CD14-positive monocyte (primary cell): ENCODE measurements at regions not wholly inside any gene's neighbourhood (a gene's known extent, or its start where the extent isn't known, plus 50 kb on each side); places are given as distances from the start of the nearest gene placed in this dataset.
A peak's percentile ranks its signal among the peaks of the same experiment; 100 is the strongest.

ENCODE experiments used
- DNase-seq, 3 donors: peaks; one replicate each; pipeline ENCODE4 v3.0.0-alpha.2; 2011 to 2022
- H2AFZ ChIP-seq: 2 replicates; pipeline ENCODE4 v1.6.0; 2012; ENCODE audit warnings: mild to moderate bottlenecking, low read depth, low read length, inconsistent platforms; ENCODE audit not compliant: insufficient read depth, poor library complexity, severe bottlenecking
- H3K27ac ChIP-seq, 2 donors: 1 replicate in 1 of 2; 2 replicates in 1 of 2; pipeline ENCODE4 v1.5.1; 2012 to 2013; ENCODE audit warnings: low read length in 2 of 2, control low read depth in 1 of 2, inconsistent platforms in 1 of 2, low read depth in 1 of 2, mild to moderate bottlenecking in 1 of 2
- H3K27me3 ChIP-seq, 2 donors: one replicate each; pipeline versions ENCODE4 v1.6.0 to v1.6.1; 2011 to 2013; ENCODE audit warnings: low read length in 2 of 2; ENCODE audit not compliant: control insufficient read depth in 2 of 2, insufficient read depth in 2 of 2
- H3K36me3 ChIP-seq, 2 donors: replicated peaks in 1 of 2; 1 replicate in 1 of 2; 2 replicates in 1 of 2; pipeline versions ENCODE4 v1.5.1 to v1.6.1; 2012 to 2013; ENCODE audit warnings: low read length in 2 of 2, control low read depth in 1 of 2, inconsistent platforms in 1 of 2, mild to moderate bottlenecking in 1 of 2; ENCODE audit not compliant: insufficient read depth in 2 of 2, control insufficient read depth in 1 of 2
- H3K4me1 ChIP-seq, 2 donors: 1 replicate in 1 of 2; 2 replicates in 1 of 2; pipeline versions ENCODE4 v1.5.1 to v1.6.1; 2012 to 2013; ENCODE audit warnings: low read length in 2 of 2, control low read depth in 1 of 2, inconsistent platforms in 1 of 2, mild to moderate bottlenecking in 1 of 2, moderate library complexity in 1 of 2; ENCODE audit not compliant: insufficient read depth in 2 of 2, control insufficient read depth in 1 of 2
- H3K4me2 ChIP-seq: replicated peaks from 2 replicates; pipeline ENCODE3; 2012; ENCODE audit warnings: low read length, moderate library complexity, mild to moderate bottlenecking; ENCODE audit not compliant: poor library complexity, severe bottlenecking; ENCODE audit errors: extremely low read depth
- H3K4me3 ChIP-seq, 3 experiments: fragments of 200-600 bp in 1 of 3; sonication (generic) in 1 of 3; replicated peaks in 1 of 3; 1 replicate in 2 of 3; 2 replicates in 1 of 3; pipeline ENCODE4 v1.5.1; 2011 to 2013; ENCODE audit warnings: low read length in 3 of 3, mild to moderate bottlenecking in 3 of 3, control low read depth in 2 of 3, low read depth in 2 of 3, inconsistent platforms in 1 of 3, moderate library complexity in 1 of 3
- H3K79me2 ChIP-seq: 2 replicates; pipeline ENCODE4 v1.6.0; 2012; ENCODE audit warnings: mild to moderate bottlenecking, control low read depth, inconsistent platforms, low read length, moderate library complexity; ENCODE audit not compliant: insufficient read depth
- H3K9ac ChIP-seq: 2 replicates; pipeline ENCODE4 v1.6.0; 2017; ENCODE audit warnings: low read length, mild to moderate bottlenecking; ENCODE audit not compliant: insufficient read depth, poor library complexity, severe bottlenecking
- H3K9me3 ChIP-seq, 2 donors: replicated peaks in 1 of 2; 1 replicate in 1 of 2; 2 replicates in 1 of 2; pipeline versions ENCODE4 v1.5.1 to v1.6.1; 2012 to 2013; ENCODE audit warnings: low read length in 2 of 2, control low read depth in 1 of 2; ENCODE audit not compliant: control insufficient read depth in 1 of 2, insufficient read depth in 1 of 2
- H4K20me1 ChIP-seq: 2 replicates; pipeline ENCODE4 v1.6.0; 2012; ENCODE audit warnings: mild to moderate bottlenecking, low read length, control low read depth, moderate library complexity; ENCODE audit not compliant: insufficient read depth
- H3K27ac Mint-ChIP-seq, 7 donors: one replicate each; pipeline ENCODE4 v1.8.0; 2020; ENCODE audit warnings: mild to moderate bottlenecking in 7 of 7, mixed read lengths in 7 of 7, moderate library complexity in 6 of 7, inconsistent platforms in 2 of 7
- H3K27me3 Mint-ChIP-seq, 3 donors: one replicate each; pipeline ENCODE4 v1.8.0; 2021 to 2022; ENCODE audit warnings: low read depth in 3 of 3, mild to moderate bottlenecking in 3 of 3, mixed read lengths in 3 of 3, moderate library complexity in 3 of 3, inconsistent platforms in 1 of 3
- H3K36me3 Mint-ChIP-seq, 2 donors: one replicate each; pipeline ENCODE4 v1.8.0; 2020; ENCODE audit warnings: mixed read lengths in 2 of 2, inconsistent platforms in 1 of 2, mild to moderate bottlenecking in 1 of 2
- H3K4me1 Mint-ChIP-seq: one replicate; pipeline ENCODE4 v1.8.0; 2020; ENCODE audit warnings: mild to moderate bottlenecking, mixed read lengths
- H3K4me3 Mint-ChIP-seq, 2 donors: one replicate each; pipeline ENCODE4 v1.8.0; 2020; ENCODE audit warnings: mild to moderate bottlenecking in 2 of 2, mixed read lengths in 2 of 2, moderate library complexity in 1 of 2
- H3K9me3 Mint-ChIP-seq, 7 donors: one replicate each; pipeline ENCODE4 v1.8.0; 2020 to 2022; ENCODE audit warnings: mixed read lengths in 7 of 7, mild to moderate bottlenecking in 6 of 7, moderate library complexity in 6 of 7, inconsistent platforms in 2 of 7
- CTCF ChIP-seq: fragments of 200-600 bp; IDR thresholded peaks from one replicate; pipeline ENCODE4 v1.8.0; 2022; ENCODE audit warnings: antibody characterized with exemption, mild to moderate bottlenecking
- WGBS: methylation state at CpG from one replicate; pipeline ENCODE4 v1.1.5; 2013; ENCODE audit warnings: missing lambda C conversion rate; ENCODE audit not compliant: insufficient coverage; 5-methylcytosine and 5-hydroxymethylcytosine counted together
- intact Hi-C, 2 donors: fragments of 100-400 bp; cut with micrococcal nuclease; formaldehyde crosslinking; loops; one replicate each; pipeline versions ENCODE4 v1.15.0 to v1.15.1; 2023

- H3K36me3 ChIP-seq: no peaks in the 10 kb centered on the region
- Mint-ChIP-seq H3K4me1 (no peaks in the 10 kb centered on the region), H3K4me3 (no peak overlapping the region), H3K36me3 (no peaks in the 10 kb centered on the region), H3K27me3 (no peaks in the 10 kb centered on the region), H3K27ac (peak overlapping the region in 1 of 7 donors; percentile 31), H3K9me3 (peaks cover 0 to 11% (median 7%) of the 10 kb centered on the region in 7 donors)
- H3K79me2 ChIP-seq: no peaks in the 10 kb centered on the region
- no peaks in the 10 kb centered on the region for H3K27me3 ChIP-seq
- H3K9ac ChIP-seq: no peak overlapping the region
- no peak overlapping the region for H3K27ac ChIP-seq
- intact Hi-C loops: no loop called here
- no peak for TF ChIP-seq CTCF
- H4K20me1 ChIP-seq: no peaks in the 10 kb centered on the region
- no peak for DNase-seq
- 100% methylated on average over 1 of the region's 5 CpGs for WGBS
- H3K9me3 ChIP-seq: peaks cover 11 to 16% of the 10 kb centered on the region in 2 donors
- H3K4me3 ChIP-seq: no peak overlapping the region
- no peaks in the 10 kb centered on the region for H3K4me1 ChIP-seq
- H2AFZ ChIP-seq: no peak overlapping the region
- no peak overlapping the region for H3K4me2 ChIP-seq
These were observed 406.9 kb upstream of the FIGN start for GRCh38 chr2:164142755-164143154.

DNA sequence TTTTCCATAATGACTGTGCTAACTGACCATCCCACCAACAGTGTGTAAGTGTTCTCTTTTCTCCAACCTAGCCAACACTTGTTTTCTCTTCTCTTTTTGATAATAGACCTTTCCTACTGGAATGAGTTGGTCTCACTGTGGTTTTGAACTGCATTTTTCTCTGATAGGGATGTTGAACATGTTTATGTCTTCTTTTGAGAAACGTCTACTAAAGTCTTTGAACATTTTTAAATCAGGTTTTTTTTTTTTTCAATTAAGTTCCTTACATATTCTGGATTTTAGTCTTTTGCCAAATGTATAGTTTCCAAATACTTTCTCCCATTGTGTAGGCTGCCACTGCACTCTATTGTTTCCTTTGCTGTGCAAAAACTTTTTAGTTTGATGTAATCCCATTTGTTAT, 405.5 kb upstream of the FIGN start:
- TF ChIP-seq CTCF: no peak
- Mint-ChIP-seq H3K27ac (no peak overlapping the region), H3K9me3 (peaks cover 0 to 11% (median 7%) of the 10 kb centered on the region in 7 donors), H3K27me3 (peaks cover 0 to 1% (median 0%) of the 10 kb centered on the region in 3 donors), H3K36me3 (no peaks in the 10 kb centered on the region), H3K4me1 (no peaks in the 10 kb centered on the region), H3K4me3 (no peak overlapping the region)
- intact Hi-C loops: no loop called here
- Histone ChIP-seq H3K27me3 (no peaks in the 10 kb centered on the region), H3K4me3 (no peak overlapping the region), H3K27ac (no peak overlapping the region), H2AFZ (no peak overlapping the region), H3K9ac (no peak overlapping the region), H3K36me3 (no peaks in the 10 kb centered on the region), H3K9me3 (peaks cover 11 to 16% of the 10 kb centered on the region in 2 donors), H3K4me2 (no peak overlapping the region), H3K79me2 (no peaks in the 10 kb centered on the region), H3K4me1 (no peaks in the 10 kb centered on the region), H4K20me1 (no peaks in the 10 kb centered on the region)
- no peak for DNase-seq
- no CpG with 5 or more reads among the region's 1 CpG for WGBS
